PC-3 (cell line): ENCODE measurements at regions not wholly inside any gene's neighbourhood (a gene's known extent, or its start where the extent isn't known, plus 50 kb on each side); places are given as distances from the start of the nearest gene placed in this dataset.

Experiments
- EZH2 ChIP-seq: fragments of 300-600 bp; sonication (generic); IDR thresholded peaks from one replicate; pipeline ENCODE4 v1.6.1; 2017; ENCODE audit warnings: antibody characterized with exemption, mild to moderate bottlenecking, low read length; ENCODE audit not compliant: unreplicated experiment
- EZH2phosphoT487 ChIP-seq: fragments of 300-600 bp; sonication (generic); IDR thresholded peaks from 2 replicates; pipeline ENCODE4 v1.6.1; 2018; ENCODE audit warnings: mild to moderate bottlenecking, antibody characterized with exemption, low read length, borderline replicate concordance
- TF ChIP-seq, protein P1 (sequence below): fragments of 300-600 bp; sonication (generic); conservative IDR thresholded peaks from 2 replicates; pipeline ENCODE4 v1.5.1; 2017; ENCODE audit warnings: antibody characterized with exemption, low read depth, mild to moderate bottlenecking, low read length

DNA sequence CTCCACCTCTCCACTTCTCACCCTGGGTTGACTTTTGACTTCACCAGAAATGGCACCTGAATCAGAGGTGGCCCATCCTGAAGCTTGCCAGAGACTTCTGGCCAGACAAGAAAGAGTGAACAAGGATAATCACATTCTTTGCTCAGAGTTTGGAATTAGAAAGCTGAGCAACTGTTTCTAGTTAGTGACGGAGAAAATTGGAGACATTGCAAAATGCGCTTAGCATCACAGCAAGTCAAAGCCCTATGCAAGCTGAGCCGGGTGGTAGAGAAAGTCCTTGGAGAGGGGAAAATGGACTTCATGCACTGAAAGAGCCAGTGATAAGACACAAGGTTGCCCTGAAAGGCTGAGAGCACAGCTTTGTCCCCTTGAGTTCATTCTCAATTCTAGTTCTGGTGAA, 161.8 kb downstream of the PAH start:
- TF ChIP-seq, protein P1, sequence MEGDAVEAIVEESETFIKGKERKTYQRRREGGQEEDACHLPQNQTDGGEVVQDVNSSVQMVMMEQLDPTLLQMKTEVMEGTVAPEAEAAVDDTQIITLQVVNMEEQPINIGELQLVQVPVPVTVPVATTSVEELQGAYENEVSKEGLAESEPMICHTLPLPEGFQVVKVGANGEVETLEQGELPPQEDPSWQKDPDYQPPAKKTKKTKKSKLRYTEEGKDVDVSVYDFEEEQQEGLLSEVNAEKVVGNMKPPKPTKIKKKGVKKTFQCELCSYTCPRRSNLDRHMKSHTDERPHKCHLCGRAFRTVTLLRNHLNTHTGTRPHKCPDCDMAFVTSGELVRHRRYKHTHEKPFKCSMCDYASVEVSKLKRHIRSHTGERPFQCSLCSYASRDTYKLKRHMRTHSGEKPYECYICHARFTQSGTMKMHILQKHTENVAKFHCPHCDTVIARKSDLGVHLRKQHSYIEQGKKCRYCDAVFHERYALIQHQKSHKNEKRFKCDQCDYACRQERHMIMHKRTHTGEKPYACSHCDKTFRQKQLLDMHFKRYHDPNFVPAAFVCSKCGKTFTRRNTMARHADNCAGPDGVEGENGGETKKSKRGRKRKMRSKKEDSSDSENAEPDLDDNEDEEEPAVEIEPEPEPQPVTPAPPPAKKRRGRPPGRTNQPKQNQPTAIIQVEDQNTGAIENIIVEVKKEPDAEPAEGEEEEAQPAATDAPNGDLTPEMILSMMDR, result no peak
- no peak for TF ChIP-seq EZH2phosphoT487
- no peak for TF ChIP-seq EZH2
